ENCODE measurements at regions not wholly inside any gene's neighbourhood (a gene's known extent, or its start where the extent isn't known, plus 50 kb on each side); places are given as distances from the start of the nearest gene placed in this dataset.

DNA sequence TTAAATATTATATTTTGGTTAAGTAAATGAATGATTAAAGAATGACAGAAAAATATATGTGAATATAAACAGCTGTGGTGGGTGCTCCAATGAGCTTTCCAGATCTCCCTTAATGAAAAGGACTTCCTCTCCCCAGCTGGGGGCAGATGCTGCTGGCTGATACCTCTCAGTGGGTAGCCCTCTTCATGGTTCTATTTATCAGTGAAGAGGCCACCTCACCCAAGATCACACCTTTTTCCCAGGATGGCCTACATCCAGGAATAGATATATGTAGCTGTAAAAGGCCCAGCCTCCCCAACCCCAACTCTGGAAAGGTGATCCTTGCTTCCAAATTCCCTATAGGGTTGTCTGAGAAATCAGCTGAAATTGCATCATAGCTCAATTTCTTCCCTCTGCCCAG is 135.2 kb upstream of the ACVR2A start:
- DNase-seq: no peak

- DNase-seq: no peak
Observed at GRCh38 chr2:147703171-147703570, 141.7 kb upstream of the ACVR2A start.

- no peak for DNase-seq
Observed at GRCh38 chr2:147698166-147698565, 146.7 kb upstream of the ACVR2A start.

DNA sequence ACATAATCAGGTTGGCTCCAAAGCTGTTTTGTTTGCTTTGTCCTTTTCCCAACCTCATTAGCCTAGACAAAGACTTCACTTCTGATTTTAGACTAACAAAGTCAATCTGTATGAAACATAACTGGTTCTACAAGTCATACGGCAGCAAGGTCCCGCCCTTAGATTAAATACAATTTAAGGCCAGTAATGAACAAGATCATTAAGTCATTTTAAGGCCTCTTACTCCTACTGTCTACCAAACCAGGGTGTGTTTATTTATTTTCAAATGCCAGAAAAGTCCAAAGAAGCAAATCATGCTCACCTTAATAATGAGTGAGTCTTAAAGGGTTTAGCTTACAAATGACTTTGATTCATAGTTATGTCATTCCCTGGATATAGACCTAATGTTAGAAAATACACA is 148.4 kb upstream of the ACVR2A start:
- no peak for DNase-seq

DNA sequence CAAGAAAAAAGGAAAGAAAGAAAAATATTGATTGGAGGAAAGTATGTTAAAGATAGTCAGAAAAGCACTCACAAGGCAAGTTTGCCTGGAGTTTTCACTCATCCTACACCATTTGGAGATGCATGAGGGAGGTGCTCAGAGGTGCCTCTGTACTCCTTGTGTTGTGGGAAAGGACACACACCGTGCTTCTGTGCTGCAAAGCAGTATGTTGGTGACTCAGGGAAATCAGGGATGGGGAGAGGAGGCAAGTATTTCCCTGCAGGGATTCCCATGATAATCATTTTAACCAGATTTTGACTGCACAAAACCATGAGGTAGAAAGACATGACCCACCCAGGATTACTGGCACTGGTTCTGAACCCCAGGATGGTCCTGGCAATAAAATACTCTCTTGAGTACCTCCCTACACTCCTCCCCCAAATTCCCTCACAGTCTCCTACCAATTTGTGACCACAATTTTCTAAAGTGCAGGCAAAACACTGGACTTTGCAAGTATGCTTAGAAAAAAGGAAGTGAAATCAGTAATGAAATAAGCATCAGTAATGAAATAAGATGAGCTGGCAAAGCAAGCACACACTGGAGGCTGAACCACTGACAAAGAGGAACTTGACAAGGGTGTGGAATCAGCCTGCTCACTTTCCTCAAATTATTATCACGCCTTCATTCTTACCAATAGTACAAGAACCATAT is 155.5 kb upstream of the ACVR2A start:
- DNase-seq: no peak

GRCh38 chr2:147688242-147688641 is 156.6 kb upstream of the ACVR2A start:
- DNase-seq: no peak

DNA sequence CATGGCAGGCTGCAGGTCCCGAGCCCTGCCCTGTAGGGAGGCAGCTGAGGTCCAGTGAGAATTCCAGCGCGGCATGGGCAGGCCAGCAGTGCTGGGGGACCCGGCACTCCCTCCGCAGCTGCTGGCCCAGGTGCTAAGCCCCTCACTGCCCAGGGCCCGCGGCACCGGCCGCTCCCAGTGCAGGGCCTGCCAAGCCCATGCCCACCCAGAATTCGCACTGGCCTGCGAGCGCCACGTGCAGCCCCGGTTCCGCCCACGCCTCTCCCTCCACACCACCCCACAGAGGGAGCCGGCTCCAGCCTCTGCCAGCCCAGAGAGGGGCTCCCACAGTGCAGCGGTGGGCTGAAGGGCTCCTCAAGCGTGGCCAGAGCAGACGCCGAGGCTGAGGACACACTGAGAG is 158.5 kb upstream of the ACVR2A start:
- no peak for DNase-seq

DNA sequence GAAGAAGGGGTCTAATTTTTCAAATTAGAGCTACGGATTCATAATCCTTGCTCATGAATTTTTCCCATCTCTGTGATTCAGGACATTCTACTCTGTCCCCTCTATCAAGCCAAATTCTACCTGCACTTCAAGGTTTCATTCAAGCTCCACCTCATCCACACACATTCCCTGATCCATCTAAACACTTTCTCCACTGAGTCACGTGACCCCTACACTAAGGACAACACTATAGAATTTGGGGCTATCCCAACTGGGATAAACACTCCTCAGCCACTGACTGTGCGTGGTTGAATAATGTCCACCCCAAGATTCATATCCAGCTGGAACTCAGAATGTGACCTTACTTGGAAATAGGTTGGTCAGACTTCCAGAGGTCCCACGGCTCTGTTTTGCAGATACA is 159.9 kb upstream of the ACVR2A start:
- no peak for DNase-seq

DNA sequence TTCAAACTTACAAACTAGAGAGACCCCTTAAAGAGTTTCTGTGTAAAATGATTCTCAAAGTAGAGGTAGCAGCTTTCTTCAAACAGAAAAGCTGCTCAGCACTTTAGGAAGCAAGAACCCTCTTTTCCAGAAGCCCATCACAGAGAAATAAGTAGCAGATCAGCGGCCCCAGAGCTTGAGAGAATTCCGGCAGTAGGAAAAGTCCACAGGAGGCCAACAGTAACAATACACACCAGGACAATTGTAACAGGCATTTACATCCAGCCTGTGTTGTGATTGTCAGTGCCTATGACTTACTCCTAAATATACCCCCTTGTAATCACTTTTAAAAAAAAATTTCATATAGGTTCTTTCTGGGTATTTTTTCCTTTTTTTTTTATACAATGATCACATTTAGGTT is 161.4 kb upstream of the ACVR2A start:
- DNase-seq: no peak

DNA sequence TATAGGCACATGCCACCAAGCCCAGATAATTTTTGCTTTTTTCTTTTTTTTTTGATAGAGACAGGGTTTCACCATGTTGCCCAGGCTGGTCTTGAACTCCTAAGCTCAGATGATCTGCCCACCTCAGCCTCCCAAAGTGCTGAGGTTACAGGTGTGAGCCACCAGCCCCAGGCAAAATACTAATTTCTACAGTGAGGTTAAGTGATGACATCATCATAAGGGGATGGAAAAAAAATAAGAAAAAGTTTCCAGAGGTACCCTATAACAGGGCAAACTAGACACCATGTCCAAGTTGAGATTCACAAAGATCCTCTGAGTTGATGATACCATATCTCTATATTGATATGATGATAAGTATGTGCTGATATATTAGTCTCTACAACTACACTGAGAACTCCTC is 163.7 kb upstream of the ACVR2A start:
- DNase-seq: no peak

DNA sequence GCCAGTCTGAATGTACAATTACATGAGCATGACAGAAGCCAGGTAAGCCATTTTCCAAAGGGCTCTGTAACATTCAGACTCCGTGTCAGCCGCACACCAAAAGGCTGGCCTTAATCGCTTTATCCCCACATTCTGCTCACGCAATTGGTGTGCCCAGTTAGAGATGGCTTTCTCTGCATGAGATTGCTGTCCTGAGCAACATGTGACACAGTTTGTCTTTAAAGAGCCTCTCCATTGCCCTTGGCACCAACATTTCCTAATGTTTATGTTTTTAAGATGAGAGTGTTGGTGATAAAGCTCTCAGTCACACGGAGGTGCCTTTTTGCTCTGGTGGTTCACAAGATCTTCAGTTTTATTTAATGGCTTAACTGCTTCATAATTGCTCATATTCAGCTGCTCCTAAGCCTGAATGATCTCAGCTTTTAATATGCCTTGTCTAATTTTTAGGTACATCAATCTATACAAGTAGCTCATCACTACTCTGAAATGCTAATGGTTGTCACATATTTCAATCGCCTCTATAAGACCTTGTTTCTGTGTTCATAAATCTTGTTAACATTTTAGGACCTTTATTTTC is 164.8 kb upstream of the ACVR2A start:
- no peak for DNase-seq

GRCh38 chr2:147679191-147679954 is 165.5 kb upstream of the ACVR2A start:
- DNase-seq: no peak

- DNase-seq: no peak
Observed at GRCh38 chr2:147665105-147665504, 179.7 kb upstream of the ACVR2A start.

- no peak for DNase-seq
Observed at GRCh38 chr2:147663962-147664361, 180.9 kb upstream of the ACVR2A start.

- DNase-seq: no peak
Observed at GRCh38 chr2:147663153-147663961, 181.5 kb upstream of the ACVR2A start.

GRCh38 chr2:147662221-147662620 is 182.6 kb upstream of the ACVR2A start:
- DNase-seq: no peak

- no peak for DNase-seq
Observed at GRCh38 chr2:147660680-147661079, 184.1 kb upstream of the ACVR2A start.

DNA sequence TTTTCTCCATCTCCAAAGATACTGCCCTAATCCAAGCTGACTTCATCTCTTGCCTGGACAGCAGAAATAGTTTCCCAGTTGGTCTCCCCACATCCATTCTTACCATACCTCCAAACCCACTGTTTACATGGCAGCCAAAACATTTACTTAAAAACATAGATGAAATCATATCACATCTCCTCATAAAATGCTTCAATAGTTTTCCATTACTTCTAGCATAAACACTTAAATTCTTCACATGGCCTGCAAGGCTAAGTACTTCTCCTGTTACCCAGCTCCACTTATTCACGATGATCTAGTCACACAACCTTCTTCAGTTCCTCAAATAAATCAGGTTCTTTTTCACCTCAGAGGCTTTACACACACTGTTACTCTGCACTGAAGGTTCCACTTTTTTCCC is 185.8 kb upstream of the ACVR2A start:
- DNase-seq: no peak

DNA sequence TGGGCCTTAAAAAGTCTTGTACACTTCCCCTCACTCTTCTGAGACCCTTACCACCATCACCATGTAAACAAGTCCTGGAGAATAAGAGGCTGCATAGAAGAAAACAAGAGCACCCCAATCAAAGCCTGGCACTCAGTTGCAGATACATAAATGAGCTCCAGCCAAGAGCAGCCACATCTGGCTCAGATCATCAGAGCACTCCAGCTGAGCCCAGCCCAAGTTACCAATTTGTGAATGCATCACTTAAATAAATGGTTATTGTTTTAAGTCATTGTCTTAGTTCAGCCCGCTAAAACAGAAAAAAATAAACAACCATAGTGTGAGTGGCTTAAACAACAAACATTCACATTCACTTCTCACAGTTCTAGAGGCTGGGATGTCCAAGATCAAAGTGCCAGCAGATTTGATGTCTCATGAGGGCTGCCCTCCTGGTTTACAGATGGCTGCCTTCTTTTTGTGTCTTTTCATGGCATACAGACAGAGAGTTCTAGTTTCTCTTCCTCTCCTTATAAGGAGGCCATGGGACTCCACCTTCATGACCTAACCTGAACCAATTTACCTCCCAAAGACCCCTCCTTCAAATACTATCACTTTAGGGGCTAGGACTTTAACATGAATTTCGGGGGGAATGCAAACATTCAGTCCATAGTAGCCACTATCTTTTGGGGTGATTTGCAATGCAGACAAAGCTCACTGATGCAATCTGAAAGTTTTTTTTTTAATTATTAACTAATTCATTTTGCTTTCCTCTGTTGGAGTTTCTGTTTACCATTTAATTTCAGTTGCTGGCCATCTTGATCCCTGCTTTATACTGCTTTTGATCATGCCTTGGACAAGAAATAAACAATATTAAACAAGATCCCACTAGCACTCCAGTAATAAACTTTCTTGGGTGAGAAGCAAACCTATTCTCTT is 187.5 kb upstream of the ACVR2A start:
- no peak for DNase-seq

DNA sequence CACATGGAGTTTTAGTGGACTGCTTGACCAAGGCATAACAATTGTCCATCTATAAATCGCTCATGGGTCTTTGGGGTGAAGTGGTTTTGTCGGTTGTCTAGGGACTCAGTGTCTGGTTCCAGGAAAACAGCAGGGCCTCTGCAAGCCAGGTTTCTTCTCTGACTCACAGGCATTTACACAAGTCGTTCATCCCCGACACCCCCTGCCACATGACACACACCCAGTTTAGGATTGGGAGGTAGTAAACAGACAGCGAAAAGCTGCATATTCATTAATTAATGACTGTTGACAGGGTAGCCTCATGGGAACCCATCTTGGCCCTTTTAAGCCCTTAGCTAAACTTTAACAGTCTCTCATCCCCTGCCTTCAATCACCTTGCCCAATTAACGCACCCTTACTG is 194.8 kb upstream of the ACVR2A start:
- DNase-seq: no peak

GRCh38 chr2:147649286-147649685 is 195.5 kb upstream of the ACVR2A start:
- no peak for DNase-seq

DNA sequence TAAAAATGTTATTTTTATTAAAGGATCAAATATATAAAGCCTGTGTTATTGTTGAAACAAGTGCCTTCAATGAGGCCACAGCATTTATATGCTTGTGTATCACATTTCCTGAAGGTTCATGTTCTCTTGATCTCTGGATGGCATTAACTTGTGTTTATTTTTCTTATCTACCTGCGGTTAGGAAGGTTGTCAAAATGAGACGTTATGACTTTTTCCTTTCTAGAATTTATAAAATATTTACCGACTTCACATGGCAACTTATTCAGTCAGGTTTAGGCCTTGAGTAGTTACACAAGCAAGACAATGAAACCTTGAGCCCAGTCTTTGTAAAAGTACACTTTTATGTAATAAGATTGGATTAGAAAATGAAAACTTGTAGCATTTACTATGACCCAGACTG is 196.4 kb upstream of the ACVR2A start:
- DNase-seq: no peak
